Natural killer cell treated with Interleukin-12 subunit alpha and Interleukin-12 subunit beta and Interleukin-15 and Interleukin-18, amount 100 ng/mL, for 72 hours (primary cell): ENCODE measurements at regions not wholly inside any gene's neighbourhood (a gene's known extent, or its start where the extent isn't known, plus 50 kb on each side); places are given as distances from the start of the nearest gene placed in this dataset.

ENCODE experiments used
- ATAC-seq, 2 donors: fragments of 150-1000 bp; cut with Tn5 transposase in 1 of 2; sonication (Bioruptor Pico), chemical (Tn5 transposase) in 1 of 2; 2 replicates each; pipeline ENCODE4 v1.10.0; 2021
- DNase-seq: peaks from one replicate; pipeline ENCODE4 v3.0.0; 2022; ENCODE audit warnings: low spot score
- H3K27ac Mint-ChIP-seq, 2 donors: 1 replicate in 1 of 2; 2 replicates in 1 of 2; pipeline ENCODE4 v1.8.0; 2022; ENCODE audit warnings: mixed read lengths in 2 of 2, mild to moderate bottlenecking in 1 of 2, moderate library complexity in 1 of 2
- H3K27me3 Mint-ChIP-seq, 2 donors: 1 replicate in 1 of 2; 2 replicates in 1 of 2; pipeline ENCODE4 v1.8.0; 2022; ENCODE audit warnings: mixed read lengths in 2 of 2
- H3K36me3 Mint-ChIP-seq: one replicate; pipeline ENCODE4 v1.8.0; 2022; ENCODE audit warnings: mixed read lengths
- H3K4me1 Mint-ChIP-seq, 2 donors: 1 replicate in 1 of 2; 2 replicates in 1 of 2; pipeline ENCODE4 v1.8.0; 2022; ENCODE audit warnings: low read depth in 2 of 2, mixed read lengths in 2 of 2, mild to moderate bottlenecking in 1 of 2
- H3K4me3 Mint-ChIP-seq: one replicate; pipeline ENCODE4 v1.8.0; 2022; ENCODE audit warnings: mixed read lengths
- H3K9me3 Mint-ChIP-seq: 2 replicates; pipeline ENCODE4 v1.8.0; 2022; ENCODE audit warnings: mixed read lengths

DNA sequence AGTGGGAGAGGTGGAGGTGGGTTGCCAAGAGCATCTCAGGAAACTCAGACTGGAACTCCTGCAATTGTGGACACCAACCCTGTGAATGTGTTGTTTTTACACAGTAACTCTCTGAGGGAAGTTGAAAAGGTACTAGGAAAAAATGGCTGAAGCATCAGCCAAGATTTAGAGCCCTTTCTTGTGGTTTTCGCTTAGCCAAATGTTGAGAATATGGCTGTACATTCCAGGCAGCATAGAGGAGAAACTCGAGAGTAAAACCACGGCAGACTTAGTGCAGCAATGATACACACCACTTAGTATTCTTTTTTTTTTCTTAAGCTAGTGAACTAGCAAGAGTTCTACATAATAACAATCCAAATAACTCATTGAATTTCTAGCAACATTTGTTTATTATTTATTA lies 309.7 kb upstream of the MTNR1B start:
- no peaks in the 10 kb centered on the region for H3K27me3 Mint-ChIP-seq
- no peak overlapping the region for H3K27ac Mint-ChIP-seq
- ATAC-seq (no peak), DNase-seq (no peak)
- no peaks in the 10 kb centered on the region for H3K36me3 Mint-ChIP-seq
- H3K4me1 Mint-ChIP-seq = no peaks in the 10 kb centered on the region
- no peak overlapping the region for H3K4me3 Mint-ChIP-seq
- peaks cover 21% of the 10 kb centered on the region for H3K9me3 Mint-ChIP-seq

DNA sequence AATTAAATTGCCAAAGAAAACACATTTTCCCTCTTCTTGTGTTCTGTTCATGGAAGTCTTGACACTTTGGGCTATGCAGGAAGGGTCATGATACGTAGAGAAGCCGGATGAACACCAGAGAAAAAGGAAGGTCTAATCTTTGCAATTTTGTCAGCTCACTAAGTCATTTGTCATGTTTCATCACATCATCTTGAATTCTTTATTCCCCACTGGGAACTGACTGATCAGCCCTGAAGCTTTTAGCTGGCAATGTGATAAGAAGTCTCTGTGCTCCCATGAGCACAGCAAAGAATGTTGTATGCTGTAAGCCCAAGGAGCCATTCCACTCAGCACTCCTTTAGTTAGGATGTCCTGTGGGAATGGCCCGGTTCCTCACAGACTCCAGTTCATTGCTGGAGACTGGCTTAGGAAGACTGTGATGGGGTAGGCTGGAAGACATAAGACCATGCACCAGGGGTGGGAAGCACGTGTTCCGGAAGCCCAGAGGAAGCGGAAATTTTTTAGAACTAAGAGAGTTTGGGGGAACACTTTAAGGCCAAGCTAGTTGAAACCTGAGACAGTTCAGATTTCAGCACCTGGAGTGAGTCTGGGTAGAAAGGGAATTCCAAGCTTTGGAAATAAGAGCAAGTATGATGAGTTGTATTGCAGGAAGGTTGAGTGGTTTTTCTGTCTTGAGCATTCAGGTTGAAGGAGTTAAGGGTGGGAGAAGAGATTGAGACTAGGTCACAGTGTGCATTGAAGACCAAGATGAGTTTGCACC lies 306.7 kb upstream of the MTNR1B start:
- Mint-ChIP-seq H3K27ac (no peak overlapping the region), H3K36me3 (no peaks in the 10 kb centered on the region), H3K4me1 (no peaks in the 10 kb centered on the region), H3K9me3 (peaks cover 16% of the 10 kb centered on the region), H3K4me3 (no peak overlapping the region), H3K27me3 (no peaks in the 10 kb centered on the region)
- ATAC-seq (no peak), DNase-seq (no peak)

DNA sequence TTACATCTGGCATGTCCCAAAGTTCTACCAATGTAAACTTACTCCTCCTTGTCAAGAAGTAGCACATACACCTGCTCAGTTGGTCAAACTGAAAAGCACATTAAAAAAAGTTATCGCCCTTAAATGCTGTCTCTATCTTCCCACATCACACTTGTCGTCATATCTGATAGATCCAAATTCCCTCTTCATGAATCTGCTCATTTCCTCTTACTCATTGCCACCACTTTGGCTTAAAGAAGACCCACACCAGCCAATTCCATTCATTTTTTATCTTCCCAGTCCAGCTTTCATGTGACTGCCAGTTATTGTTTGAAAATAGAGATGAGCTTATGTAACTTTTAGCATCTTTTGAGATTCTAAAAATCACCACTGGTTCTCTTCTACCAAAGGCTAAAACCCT lies 305.9 kb upstream of the MTNR1B start:
- ATAC-seq = no peak
- H3K4me1 Mint-ChIP-seq = no peaks in the 10 kb centered on the region

DNA sequence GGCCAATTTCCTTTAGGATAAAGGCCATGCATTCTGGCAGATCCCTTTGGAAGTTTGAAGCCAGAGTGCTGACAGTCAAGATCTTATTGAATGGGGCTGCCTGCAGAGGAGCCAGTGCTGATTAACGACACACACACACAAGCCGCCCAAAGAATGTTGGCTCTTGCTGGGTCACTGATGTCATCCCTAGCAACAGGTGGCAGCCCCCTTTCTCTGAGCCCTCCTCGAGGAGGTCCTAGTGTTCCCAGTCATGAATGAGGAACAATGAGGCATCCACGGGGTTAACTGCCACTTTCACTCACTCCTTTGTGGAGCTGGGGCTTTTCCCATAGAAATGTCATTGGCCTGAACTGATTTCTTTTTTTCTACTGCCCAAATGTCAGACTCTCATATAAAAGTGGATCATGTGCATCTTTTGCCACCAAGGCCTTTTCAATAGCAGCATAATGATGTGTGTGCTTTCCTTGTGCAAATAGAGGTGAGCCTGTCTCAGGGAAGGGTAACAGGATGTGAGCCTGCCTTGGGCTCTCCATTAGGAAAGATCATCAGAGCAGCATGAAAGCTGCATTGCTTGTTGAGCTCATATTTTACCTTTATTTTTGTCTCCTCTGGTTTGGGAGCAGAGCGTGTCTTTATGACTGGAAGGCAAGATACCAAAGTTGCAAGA lies 301.8 kb upstream of the MTNR1B start:
- H3K4me3 Mint-ChIP-seq = no peak overlapping the region
- DNase-seq (no peak), ATAC-seq (no peak)
- H3K9me3 Mint-ChIP-seq = peaks cover 14% of the 10 kb centered on the region
- H3K36me3 Mint-ChIP-seq = peaks cover 4% of the 10 kb centered on the region
- H3K27me3 Mint-ChIP-seq = no peaks in the 10 kb centered on the region
- H3K4me1 Mint-ChIP-seq = no peaks in the 10 kb centered on the region
- no peak overlapping the region for H3K27ac Mint-ChIP-seq

More for the DNA sequence above, 305.9 kb upstream of the MTNR1B start:
- no peak for DNase-seq
- no peaks in the 10 kb centered on the region for H3K36me3 Mint-ChIP-seq
- peaks cover 19% of the 10 kb centered on the region for H3K9me3 Mint-ChIP-seq
- H3K27me3 Mint-ChIP-seq = no peaks in the 10 kb centered on the region
- H3K27ac Mint-ChIP-seq = no peak overlapping the region
- no peak overlapping the region for H3K4me3 Mint-ChIP-seq

DNA sequence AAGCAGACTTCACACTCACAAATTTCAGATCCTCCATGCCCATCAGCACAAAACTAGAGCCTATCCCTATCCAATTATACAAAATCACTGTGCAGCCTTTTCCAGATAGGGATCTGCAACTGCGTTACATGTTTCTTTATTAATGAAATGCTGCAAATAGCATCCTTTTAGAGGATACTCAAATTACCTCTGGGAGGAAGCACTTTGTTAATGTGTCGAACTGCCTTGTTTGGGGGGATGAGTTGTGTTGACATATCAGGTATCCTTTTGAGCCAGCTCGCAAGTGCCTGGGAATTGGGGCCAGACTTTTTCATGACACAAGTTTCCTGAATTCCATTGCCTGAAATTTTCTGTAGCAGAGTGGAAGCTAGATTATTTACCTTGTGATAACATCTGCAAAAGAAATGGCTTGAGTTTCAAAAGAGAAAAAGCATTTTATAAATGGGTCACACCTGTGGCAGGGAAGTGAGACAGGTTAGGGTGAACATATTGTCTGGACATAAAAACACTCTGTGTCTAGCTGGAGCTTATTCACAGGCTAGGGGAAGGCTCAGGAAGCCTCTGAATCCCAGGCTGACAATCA lies 299.1 kb upstream of the MTNR1B start:
- no peak for DNase-seq
- Mint-ChIP-seq H3K27ac (no peak overlapping the region), H3K9me3 (peaks cover 15% of the 10 kb centered on the region)

DNA sequence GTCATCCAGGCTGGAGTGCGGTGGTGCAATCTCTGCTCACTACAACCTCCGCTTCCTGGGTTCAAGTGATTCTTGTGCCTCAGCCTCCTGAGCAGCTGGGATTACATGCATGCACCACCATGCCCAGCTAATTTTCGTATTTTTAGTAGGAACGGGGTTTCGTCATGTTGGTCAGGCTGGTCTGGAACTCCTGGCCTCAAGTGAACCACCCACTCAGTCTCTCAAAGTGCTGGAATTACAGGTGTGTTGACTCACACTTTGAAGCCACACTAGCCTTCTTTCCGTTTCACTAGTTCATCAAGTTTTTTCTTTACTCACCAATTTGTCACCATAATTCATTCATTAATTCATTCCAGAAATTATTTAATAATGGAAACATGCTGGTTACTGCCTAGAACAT lies 298.4 kb upstream of the MTNR1B start:
- no peaks in the 10 kb centered on the region for H3K27me3 Mint-ChIP-seq
- no peak overlapping the region for H3K4me3 Mint-ChIP-seq
- no peaks in the 10 kb centered on the region for H3K4me1 Mint-ChIP-seq
- ATAC-seq (no peak), DNase-seq (no peak)
- H3K36me3 Mint-ChIP-seq = peaks cover 4% of the 10 kb centered on the region
- no peak overlapping the region for H3K27ac Mint-ChIP-seq
- H3K9me3 Mint-ChIP-seq = peaks cover 11% of the 10 kb centered on the region

More for the DNA sequence above, 299.1 kb upstream of the MTNR1B start:
- Mint-ChIP-seq H3K36me3 (peaks cover 4% of the 10 kb centered on the region), H3K27me3 (no peaks in the 10 kb centered on the region), H3K4me3 (no peak overlapping the region), H3K4me1 (no peaks in the 10 kb centered on the region)
- ATAC-seq = no peak

DNA sequence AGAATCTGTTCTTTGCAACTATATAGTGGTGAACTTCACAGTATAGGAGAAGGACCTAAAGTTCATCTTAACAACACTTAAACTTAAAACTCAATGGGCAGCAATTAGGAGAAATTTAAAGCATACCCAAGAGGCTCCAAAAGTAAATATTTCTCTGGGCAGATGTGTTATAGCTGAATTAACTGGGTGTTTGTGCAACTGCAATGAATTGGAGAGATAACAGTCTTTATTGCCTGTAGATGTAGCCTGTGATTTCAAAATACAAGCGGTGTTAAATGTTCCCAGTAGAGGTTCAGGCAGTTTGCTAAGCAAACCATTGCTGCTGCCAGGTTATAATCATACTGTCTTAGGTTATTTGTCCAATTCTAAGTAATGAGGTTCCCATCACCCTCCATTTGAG lies 294.1 kb upstream of the MTNR1B start:
- Mint-ChIP-seq H3K4me1 (no peaks in the 10 kb centered on the region), H3K27me3 (no peaks in the 10 kb centered on the region), H3K36me3 (peaks cover 4% of the 10 kb centered on the region), H3K4me3 (no peak overlapping the region), H3K27ac (no peak overlapping the region), H3K9me3 (peaks cover 10% of the 10 kb centered on the region)
- ATAC-seq = no peak
- DNase-seq = no peak

DNA sequence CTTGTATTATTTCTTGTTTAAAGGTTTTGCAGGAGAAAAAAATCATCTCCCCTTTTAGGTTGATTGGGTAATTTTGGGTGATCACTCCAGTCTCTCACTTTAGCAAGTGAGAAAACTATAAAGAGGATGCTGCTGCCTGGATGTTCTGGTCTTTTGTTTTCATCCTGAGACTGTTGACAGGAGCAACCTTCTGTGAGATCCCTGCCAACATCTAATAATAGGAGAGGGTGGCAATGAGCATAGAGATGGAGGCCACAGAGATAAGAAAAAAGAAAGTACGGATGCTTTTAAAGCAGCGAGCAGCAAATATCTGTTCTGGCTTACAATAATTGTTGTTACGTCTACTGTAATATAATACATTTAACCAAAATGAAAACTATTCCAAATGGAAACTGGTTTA lies 293.6 kb upstream of the MTNR1B start:
- DNase-seq = no peak
- no peak for ATAC-seq
- H3K36me3 Mint-ChIP-seq = peaks cover 4% of the 10 kb centered on the region
- H3K4me3 Mint-ChIP-seq = no peak overlapping the region
- H3K27me3 Mint-ChIP-seq = no peaks in the 10 kb centered on the region
- H3K9me3 Mint-ChIP-seq = peaks cover 10% of the 10 kb centered on the region
- H3K27ac Mint-ChIP-seq = no peak overlapping the region
- no peaks in the 10 kb centered on the region for H3K4me1 Mint-ChIP-seq

DNA sequence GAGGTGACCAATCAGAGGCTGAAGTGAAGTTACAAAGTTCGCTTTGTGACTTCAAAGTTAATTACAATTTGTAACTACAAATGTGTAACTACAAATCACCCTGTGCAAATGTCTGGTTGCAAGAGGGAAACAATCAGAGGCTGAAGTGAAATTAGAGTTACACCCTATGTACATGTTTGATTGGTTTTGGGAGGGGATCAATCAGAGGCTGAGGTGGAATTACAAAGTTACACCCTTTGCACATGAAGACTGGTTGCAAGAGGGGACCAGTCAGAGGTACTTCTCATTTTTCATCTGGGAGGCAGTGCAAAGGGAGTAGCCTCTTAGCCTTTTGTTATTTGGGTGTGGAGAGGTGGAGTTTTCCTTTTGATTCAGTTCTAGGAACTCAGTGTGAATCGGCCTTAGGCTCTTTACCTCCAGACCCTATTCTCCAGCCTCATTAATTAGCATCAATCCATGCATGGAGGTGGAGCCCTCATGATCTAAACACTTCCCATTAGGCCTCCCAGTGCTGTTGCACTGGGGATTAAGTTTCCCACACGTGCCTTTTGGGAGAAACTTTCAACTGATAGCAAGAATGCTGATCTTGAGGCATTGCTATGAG lies 291.3 kb upstream of the MTNR1B start:
- H3K27ac Mint-ChIP-seq = no peak overlapping the region
- DNase-seq = no peak
- no peak for ATAC-seq
- H3K4me1 Mint-ChIP-seq = no peaks in the 10 kb centered on the region
- no peak overlapping the region for H3K4me3 Mint-ChIP-seq
- H3K36me3 Mint-ChIP-seq = no peaks in the 10 kb centered on the region
- no peaks in the 10 kb centered on the region for H3K27me3 Mint-ChIP-seq
- H3K9me3 Mint-ChIP-seq = peaks cover 7% of the 10 kb centered on the region

DNA sequence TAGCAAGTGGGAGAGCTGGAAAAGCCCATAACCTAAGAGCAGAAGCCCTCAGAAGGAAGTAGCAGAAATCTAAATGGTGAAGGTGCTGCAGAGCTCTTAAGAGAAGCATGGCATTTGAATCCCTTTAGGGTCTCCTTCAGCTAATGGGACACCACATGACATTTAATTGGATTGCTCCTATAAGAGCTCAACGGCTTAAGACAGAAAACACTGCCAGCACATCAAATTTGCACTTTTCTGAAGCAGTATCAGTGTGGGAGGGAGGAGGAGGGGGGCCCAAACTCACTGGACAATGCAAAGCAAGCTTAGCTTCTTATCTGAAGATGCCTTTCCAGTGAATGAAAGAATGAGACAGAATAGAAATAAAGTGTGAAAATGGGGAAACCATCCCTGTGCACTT lies 287.9 kb upstream of the MTNR1B start:
- Mint-ChIP-seq H3K4me1 (no peaks in the 10 kb centered on the region), H3K36me3 (no peaks in the 10 kb centered on the region), H3K27ac (no peak overlapping the region), H3K27me3 (no peaks in the 10 kb centered on the region), H3K4me3 (no peak overlapping the region), H3K9me3 (peaks cover 7% of the 10 kb centered on the region)
- no peak for ATAC-seq
- no peak for DNase-seq

DNA sequence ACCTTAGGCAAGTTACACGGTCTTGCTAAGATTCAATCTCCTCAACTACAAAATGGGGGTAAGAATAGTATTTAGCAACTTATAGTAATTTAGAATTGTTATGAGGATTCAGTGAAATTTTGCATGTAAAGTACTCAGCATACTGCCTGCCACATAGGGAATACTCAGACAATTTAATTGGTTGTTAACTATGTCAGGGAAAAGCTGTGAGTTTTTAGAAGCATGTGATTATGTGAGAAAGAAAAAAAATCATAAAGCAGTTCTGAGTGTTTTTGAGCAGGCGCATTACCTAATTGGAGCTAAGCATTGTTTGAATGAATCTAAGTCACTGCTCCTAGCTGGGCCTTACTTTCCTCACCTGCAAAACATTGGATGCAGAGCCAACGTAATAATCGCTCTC lies 287.3 kb upstream of the MTNR1B start:
- Mint-ChIP-seq H3K27me3 (no peaks in the 10 kb centered on the region), H3K4me1 (no peaks in the 10 kb centered on the region), H3K27ac (no peak overlapping the region), H3K36me3 (no peaks in the 10 kb centered on the region), H3K9me3 (peaks cover 4% of the 10 kb centered on the region), H3K4me3 (no peak overlapping the region)
- ATAC-seq (no peak), DNase-seq (no peak)

DNA sequence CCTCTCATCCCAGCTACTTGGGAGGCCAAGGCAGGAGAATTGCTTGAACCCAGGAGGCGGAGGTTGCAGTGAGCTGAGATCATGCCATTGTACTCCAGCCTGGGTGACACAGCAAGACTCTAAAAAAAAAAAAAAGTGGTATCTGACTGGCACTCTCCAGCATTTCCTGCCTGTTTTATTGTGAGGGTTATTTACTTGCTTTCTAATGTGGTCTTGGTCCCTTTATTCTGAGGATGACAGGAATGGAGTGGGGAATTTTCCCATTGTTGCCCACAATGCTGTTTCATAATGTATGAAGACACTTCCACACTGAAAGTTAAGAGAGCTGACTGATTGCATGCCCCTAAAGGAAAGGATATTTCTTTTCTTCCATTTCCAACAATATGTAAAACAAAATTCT lies 286.5 kb upstream of the MTNR1B start:
- H3K27me3 Mint-ChIP-seq = no peaks in the 10 kb centered on the region
- no peaks in the 10 kb centered on the region for H3K36me3 Mint-ChIP-seq
- H3K27ac Mint-ChIP-seq = no peak overlapping the region
- H3K4me1 Mint-ChIP-seq = no peaks in the 10 kb centered on the region
- H3K9me3 Mint-ChIP-seq = peaks cover 6% of the 10 kb centered on the region
- no peak for ATAC-seq
- no peak overlapping the region for H3K4me3 Mint-ChIP-seq
- no peak for DNase-seq

DNA sequence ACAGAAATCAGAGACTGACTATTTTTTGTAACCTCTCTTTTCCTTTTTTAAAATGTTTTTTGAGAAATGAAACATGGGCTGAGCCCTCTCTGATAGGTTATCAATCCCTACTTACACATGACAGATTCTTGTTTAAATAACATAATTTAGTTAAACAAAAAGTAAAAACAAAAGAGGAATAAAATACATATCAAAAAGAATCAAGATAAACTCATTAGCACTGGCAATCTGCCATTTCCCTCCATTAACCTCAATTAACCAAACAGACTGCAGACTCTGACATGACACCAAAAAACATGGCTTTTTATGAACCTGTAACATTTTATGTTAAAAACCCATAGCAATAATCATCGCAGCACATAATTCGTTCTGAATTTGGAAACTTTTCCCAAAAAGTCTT lies 284.4 kb upstream of the MTNR1B start:
- no peaks in the 10 kb centered on the region for H3K36me3 Mint-ChIP-seq
- no peak for DNase-seq
- H3K4me3 Mint-ChIP-seq = no peak overlapping the region
- H3K9me3 Mint-ChIP-seq = peaks cover 6% of the 10 kb centered on the region
- no peaks in the 10 kb centered on the region for H3K27me3 Mint-ChIP-seq
- no peaks in the 10 kb centered on the region for H3K4me1 Mint-ChIP-seq
- no peak overlapping the region for H3K27ac Mint-ChIP-seq
- no peak for ATAC-seq

DNA sequence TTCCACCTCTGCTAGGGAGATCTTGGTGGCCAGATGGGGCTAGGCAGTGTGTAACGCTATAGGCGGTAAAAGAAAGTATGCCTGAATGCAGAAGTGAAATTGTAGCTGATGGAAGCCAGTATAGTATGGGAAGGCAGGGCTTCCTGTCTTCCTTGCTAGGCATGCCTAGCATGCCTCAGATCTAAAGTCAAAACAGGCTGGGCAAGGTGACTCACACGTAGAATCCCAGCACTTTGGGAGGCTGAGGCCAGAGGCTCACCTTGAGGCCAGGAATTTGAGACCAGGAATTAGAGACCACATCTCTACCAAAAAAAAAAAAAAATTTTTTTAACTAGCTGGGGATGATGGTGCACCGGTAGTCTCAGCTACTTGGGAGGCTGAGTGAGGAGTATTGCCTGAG lies 281.7 kb upstream of the MTNR1B start:
- no peaks in the 10 kb centered on the region for H3K27me3 Mint-ChIP-seq
- H3K9me3 Mint-ChIP-seq = peaks cover 2% of the 10 kb centered on the region
- H3K36me3 Mint-ChIP-seq = no peaks in the 10 kb centered on the region
- no peak overlapping the region for H3K4me3 Mint-ChIP-seq
- H3K4me1 Mint-ChIP-seq = no peaks in the 10 kb centered on the region
- H3K27ac Mint-ChIP-seq = no peak overlapping the region
- ATAC-seq = no peak
- DNase-seq = no peak
